GM21825 (cell line): ENCODE measurements at regions not wholly inside any gene's neighbourhood (a gene's known extent, or its start where the extent isn't known, plus 50 kb on each side); places are given as distances from the start of the nearest gene placed in this dataset.
"Not testable (repeated sequence)": the region's sequence is repeated elsewhere in the genome, so short reads cannot be mapped to it uniquely, and the experiment has no call there.

Experiments used
- ATAC-seq: cut with Tn5 transposase; IDR thresholded peaks from one replicate; pipeline ENCODE4 v1.9.1; 2021; ENCODE audit warnings: mild to moderate bottlenecking, moderate library complexity; ENCODE audit not compliant: unreplicated experiment

GRCh38 chr9:99472240-99472915, 250.3 kb downstream of the SEC61B start:
- no peak for ATAC-seq

DNA sequence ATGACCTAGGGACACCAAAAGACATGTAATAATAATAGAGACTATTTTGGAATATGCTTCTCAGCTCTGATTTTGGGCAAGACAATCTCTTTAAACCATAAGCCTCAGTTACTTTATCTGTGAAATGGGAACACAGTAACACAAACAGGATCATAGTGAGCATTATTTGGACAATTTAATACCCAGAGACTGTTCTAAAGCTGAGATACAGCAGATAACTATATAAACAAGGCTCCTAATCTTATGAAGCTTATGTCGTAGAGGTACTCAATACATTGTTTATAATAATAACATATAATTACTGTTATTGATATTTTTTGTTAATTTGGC, 250.8 kb downstream of the SEC61B start:
- no peak for ATAC-seq

DNA sequence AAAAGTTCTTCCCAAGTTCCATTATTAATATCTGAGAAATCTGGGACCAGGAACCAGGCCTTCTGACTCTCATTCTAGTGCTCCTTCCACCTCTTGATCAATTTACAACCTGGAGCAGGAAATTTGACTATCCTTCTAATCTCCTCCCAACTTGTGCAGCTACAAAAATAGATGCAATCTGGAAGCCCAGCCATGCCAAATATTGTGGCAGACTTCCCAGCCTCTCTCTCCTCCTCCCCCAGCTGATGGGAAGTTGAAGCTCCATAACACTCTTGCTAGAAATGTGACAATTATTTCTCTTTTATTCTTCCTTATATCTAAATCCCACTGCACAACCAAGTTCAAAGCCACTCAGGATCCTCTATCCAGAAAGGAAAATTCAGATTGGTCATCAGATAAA, 252.1 kb downstream of the SEC61B start:
- no peak for ATAC-seq

GRCh38 chr9:99475401-99476065, 253.5 kb downstream of the SEC61B start:
- ATAC-seq, result no peak

- ATAC-seq, result no peak
Measured at GRCh38 chr9:99478469-99479027, 256.5 kb downstream of the SEC61B start.

DNA sequence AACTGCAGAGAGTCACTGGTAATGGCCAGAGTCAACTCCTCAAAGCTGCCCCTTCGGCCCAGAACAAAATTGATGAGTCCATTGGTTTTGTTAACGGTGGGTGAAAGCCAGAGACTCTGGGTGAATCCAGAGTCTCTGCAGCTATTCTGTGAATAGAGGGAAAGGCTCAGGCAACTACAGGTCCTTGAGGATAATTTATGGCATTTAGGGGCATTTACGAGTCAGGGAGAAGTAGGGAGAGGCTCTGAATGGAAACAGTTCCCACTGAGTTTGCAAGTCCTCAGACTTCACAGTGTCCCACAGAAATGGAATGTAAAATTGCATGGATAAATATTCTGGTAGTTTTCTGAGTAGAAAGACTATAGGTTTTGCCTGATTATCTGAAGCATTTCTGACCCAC, 257.8 kb downstream of the SEC61B start:
- ATAC-seq, result no peak

GRCh38 chr9:99485459-99485858, 263.4 kb downstream of the SEC61B start:
- ATAC-seq, result no peak

- no peak for ATAC-seq
Measured at GRCh38 chr9:99486684-99487083, 264.6 kb downstream of the SEC61B start.

GRCh38 chr9:99488131-99489059, 266.3 kb downstream of the SEC61B start:
- no peak for ATAC-seq

- ATAC-seq, result no peak
Measured at GRCh38 chr9:99489060-99489413, 267.0 kb downstream of the SEC61B start.

GRCh38 chr9:99490729-99491128, 268.6 kb downstream of the SEC61B start:
- ATAC-seq, result no peak

DNA sequence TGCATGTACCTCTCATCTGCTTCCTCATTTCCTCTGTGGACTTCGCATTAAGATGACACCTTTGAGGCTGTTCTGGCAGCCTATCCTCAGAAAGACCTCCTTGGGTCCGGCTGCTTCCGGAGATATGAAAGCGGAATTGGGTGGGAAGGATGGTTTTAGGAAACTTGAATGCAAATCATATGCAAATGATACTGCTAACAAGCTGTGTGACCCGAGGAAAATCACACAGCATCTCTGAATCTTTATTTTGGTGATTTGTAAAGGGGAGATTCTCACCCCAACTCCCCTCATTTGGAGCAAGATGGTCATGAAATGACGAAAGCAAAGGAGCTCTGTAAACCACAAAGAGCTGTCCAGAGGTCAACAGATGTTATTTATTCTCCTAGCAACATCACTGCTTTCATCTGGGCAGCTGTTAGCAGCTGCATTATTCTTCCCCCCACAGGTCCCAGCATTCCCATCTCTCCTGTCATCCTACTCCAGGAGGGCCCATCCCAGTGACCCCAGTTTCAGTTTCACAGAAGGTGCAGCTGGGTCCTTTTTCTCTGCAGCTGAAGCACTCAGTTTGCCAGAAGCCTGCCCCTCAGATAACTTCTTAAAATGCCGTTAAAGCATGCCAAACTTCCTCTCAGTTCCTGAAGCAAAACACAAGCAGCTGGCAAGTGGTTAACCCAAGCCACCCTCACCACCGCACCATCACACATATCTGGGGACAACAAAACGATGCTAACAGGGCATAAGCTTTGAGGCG, 269.5 kb downstream of the SEC61B start:
- peak; percentile 53 for ATAC-seq

DNA sequence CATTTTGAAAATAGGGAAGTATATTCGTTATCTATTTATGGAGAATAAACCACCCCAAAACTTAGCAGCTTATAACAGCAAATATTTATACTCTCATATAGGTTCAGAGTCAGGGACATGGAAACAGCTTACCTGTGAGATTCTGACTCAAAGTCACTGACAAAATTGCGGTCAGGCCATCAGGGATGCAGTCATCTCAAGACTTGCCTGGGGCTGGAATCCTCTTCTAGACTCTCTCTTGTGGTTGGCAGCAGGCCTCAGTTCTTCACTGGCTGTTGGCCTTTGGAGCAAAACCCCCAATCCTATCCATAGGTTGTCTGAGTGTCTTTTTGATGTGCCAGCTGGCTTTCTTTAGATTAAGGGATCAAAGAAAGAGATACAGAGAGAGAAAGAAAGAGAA, 275.6 kb downstream of the SEC61B start:
- ATAC-seq, result no peak

DNA sequence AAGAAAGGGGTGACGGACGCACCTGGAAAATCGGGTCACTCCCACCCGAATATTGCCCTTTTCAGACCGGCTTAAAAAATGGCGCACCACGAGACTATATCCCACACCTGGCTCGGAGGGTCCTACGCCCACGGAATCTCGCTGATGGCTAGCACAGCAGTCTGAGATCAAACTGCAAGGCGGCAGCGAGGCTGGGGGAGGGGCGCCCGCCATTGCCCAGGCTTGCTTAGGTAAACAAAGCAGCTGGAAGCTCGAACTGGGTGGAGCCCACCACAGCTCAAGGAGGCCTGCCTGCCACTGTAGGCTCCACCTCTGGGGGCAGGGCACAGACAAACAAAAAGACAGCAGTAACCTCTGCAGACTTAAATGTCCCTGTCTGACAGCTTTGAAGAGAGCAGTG, 276.9 kb downstream of the SEC61B start:
- not testable (repeated sequence) for ATAC-seq

- ATAC-seq, result no peak
Measured at GRCh38 chr9:99505936-99506335, 283.9 kb downstream of the SEC61B start.

- ATAC-seq, result no peak
Measured at GRCh38 chr9:99506747-99507348, 284.8 kb downstream of the SEC61B start.

DNA sequence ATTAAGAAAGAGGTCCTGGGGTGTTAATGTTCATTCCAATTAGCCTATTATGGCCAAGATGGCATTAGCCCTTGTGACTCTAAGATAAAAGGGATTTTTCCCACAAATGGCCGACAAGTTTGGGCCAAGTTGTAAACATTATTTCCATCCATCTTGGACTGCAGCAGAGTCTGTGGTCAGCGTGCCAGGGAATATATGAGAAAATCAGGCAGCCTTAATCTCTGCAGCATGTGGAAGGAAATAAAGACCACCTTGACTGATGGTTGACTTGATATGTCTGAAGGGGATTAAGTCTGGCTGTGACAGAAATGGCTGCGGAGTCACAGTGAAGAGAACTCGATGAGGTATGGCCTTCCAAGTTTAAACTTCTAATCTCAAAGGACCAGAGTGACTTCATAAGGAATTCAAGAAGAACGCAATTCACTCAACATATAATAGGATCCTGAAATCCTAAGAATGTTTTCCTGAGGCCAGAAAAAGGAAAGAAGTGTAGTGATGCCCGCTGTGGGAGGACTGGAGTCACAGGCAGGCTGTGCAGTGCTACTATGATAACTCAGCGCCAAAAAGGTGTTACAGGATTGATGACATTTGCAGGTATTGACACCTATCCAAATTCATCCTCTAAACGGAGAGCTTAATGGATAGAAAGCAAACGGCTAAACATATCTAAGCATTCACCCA, 287.1 kb downstream of the SEC61B start:
- no peak for ATAC-seq

DNA sequence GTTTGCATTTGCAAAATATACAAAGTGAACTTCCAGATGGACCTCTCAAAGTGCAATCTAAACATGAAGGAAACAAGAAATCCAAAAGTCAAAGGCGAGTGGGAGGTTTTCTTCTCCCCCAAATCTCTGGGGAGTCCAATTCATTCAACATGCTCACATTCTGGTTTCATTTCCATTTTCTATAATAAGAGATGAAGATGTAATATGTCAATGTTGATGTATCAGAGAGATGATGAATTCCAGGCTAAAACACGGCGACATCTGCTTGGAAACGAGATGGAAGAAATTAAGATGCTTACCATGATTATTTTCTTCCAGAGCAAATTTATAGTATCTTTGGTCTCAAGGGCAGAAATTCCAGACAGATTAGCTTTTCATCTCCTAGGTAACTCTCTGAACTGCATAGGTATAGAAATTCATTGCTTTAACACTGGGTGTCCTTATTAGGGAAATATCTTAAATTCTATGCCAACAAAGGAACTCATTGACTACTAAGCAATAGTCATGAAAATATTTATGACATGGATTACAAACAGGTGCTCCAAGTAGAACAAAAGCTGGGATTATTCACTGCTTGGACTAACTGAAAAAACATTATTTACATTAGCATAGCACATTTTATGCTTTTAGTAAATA, 287.9 kb downstream of the SEC61B start:
- ATAC-seq, result no peak

GRCh38 chr9:99511723-99512122, 289.6 kb downstream of the SEC61B start:
- no peak for ATAC-seq
